Neural crest cell (in vitro differentiated cells): ENCODE measurements at regions not wholly inside any gene's neighbourhood (a gene's known extent, or its start where the extent isn't known, plus 50 kb on each side); places are given as distances from the start of the nearest gene placed in this dataset.

ENCODE experiments used
- DNase-seq: peaks from one replicate; pipeline ENCODE4 v3.0.0; 2021; ENCODE audit warnings: low read depth, mixed read lengths, low spot score
- H3K27ac Mint-ChIP-seq: one replicate; pipeline ENCODE4 v1.8.0; 2021; ENCODE audit warnings: mild to moderate bottlenecking, mixed read lengths; ENCODE audit not compliant: unreplicated experiment
- H3K27me3 Mint-ChIP-seq: 2 replicates; pipeline ENCODE4 v1.8.0; 2021; ENCODE audit warnings: low read depth, mild to moderate bottlenecking, mixed read lengths
- H3K36me3 Mint-ChIP-seq: 2 replicates; pipeline ENCODE4 v1.8.0; 2021; ENCODE audit warnings: low read depth, mild to moderate bottlenecking, mixed read lengths
- H3K4me1 Mint-ChIP-seq: 2 replicates; pipeline ENCODE4 v1.8.0; 2021; ENCODE audit warnings: mixed read lengths
- H3K4me3 Mint-ChIP-seq: one replicate; pipeline ENCODE4 v1.8.0; 2021; ENCODE audit warnings: mild to moderate bottlenecking, mixed read lengths
- H3K9me3 Mint-ChIP-seq: 2 replicates; pipeline ENCODE4 v1.8.0; 2021; ENCODE audit warnings: mixed read lengths
- TF ChIP-seq, protein P1 (sequence below): fragments of 200-600 bp; sonication (generic); conservative IDR thresholded peaks from 2 replicates; pipeline ENCODE4 v1.5.0; 2021; ENCODE audit warnings: antibody characterized with exemption, mild to moderate bottlenecking

DNA sequence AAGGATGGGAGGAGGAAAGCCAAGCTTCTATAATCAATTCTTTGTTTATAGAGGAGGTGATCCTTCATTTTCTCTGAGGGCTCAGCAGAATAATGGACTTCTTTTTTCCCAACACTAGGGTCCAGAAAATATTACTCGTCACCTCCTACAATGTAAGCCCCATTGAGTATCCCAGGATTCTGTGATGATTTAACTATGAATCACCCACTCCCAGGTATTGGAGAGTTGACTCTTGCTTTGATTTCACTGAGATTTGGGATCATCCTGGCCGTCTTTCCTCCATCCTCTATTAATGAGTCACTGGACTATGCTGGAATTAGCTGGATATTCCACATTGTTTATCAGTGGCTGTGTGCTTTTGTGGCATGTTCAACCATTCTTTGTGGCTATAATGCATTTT, 452.0 kb downstream of the NPIPA7 start:
- TF ChIP-seq, protein P1, sequence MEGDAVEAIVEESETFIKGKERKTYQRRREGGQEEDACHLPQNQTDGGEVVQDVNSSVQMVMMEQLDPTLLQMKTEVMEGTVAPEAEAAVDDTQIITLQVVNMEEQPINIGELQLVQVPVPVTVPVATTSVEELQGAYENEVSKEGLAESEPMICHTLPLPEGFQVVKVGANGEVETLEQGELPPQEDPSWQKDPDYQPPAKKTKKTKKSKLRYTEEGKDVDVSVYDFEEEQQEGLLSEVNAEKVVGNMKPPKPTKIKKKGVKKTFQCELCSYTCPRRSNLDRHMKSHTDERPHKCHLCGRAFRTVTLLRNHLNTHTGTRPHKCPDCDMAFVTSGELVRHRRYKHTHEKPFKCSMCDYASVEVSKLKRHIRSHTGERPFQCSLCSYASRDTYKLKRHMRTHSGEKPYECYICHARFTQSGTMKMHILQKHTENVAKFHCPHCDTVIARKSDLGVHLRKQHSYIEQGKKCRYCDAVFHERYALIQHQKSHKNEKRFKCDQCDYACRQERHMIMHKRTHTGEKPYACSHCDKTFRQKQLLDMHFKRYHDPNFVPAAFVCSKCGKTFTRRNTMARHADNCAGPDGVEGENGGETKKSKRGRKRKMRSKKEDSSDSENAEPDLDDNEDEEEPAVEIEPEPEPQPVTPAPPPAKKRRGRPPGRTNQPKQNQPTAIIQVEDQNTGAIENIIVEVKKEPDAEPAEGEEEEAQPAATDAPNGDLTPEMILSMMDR: no peak
- H3K27me3 Mint-ChIP-seq: no peaks in the 10 kb centered on the region
- H3K36me3 Mint-ChIP-seq: peaks cover 2% of the 10 kb centered on the region
- H3K4me3 Mint-ChIP-seq: no peak overlapping the region
- no peak for DNase-seq
- no peak overlapping the region for H3K27ac Mint-ChIP-seq
- peaks cover 13% of the 10 kb centered on the region for H3K9me3 Mint-ChIP-seq
- peaks cover 13% of the 10 kb centered on the region for H3K4me1 Mint-ChIP-seq

DNA sequence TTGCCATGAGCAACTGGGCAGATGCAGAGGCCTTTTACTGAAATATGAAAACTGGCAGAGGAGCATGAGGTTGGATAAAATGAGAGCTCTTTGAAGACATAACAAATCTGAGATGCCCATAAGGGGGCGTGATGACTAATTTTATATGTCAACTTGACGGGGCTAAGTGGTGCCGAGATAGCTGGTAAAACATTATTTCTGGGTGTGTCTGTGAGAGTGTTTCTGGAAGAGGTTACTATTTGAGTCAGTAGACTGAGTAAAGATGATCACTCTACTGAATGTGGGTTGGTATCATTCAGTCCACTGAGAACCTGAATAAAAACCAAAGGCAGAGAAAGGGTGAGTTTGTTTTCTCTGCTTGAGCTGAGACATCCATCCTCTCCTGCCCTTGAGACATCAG, 454.2 kb downstream of the NPIPA7 start:
- Mint-ChIP-seq H3K4me1 (peaks cover 27% of the 10 kb centered on the region), H3K4me3 (no peak overlapping the region), H3K36me3 (peaks cover 2% of the 10 kb centered on the region), H3K27ac (no peak overlapping the region), H3K27me3 (no peaks in the 10 kb centered on the region), H3K9me3 (peaks cover 15% of the 10 kb centered on the region)
- TF ChIP-seq, protein P1: no peak
- DNase-seq: no peak

DNA sequence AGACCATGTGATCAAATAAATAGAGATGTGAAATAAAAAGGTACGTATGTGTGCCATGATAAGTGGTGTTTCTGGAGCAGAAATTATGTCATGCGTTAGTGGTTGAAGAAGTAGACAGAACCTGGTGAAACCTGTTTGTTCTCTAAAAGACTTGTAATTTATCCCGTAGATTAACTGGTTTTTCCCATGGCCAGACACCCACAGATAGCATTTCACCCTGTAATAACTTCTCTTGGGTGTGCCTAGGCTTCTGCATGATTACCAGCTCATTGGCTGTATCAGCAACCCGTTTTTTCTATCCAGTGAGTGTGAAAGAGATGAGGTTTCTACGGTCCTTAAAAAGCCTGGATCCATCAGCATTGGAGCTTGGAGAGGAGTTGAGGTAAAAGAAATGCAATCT, 471.3 kb downstream of the NPIPA7 start:
- peaks cover 4% of the 10 kb centered on the region for H3K9me3 Mint-ChIP-seq
- no peaks in the 10 kb centered on the region for H3K27me3 Mint-ChIP-seq

DNA sequence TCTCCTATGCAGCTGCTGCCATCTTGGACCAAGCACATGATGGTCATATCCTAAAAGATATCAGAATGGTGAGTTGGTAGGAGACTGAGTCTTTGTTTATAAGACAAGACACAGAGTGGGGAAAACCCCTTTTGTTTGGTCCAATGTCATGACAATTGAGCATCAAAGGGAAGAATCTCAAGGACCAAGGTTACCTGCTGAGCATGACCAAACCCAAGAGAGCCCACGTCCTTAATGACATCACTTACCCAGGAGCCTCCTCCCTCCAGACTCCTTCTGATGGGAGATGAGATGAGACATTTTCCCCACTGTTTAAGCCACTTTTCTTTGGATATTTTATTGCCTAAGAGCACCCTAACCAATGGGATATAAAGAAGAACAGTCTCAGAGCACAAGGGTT, 478.1 kb downstream of the NPIPA7 start:
- no peak overlapping the region for H3K27ac Mint-ChIP-seq
- TF ChIP-seq, protein P1: no peak

More for the DNA sequence above, 471.3 kb downstream of the NPIPA7 start:
- TF ChIP-seq, protein P1: no peak
- Mint-ChIP-seq H3K4me3 (no peak overlapping the region), H3K27ac (no peak overlapping the region), H3K36me3 (no peaks in the 10 kb centered on the region), H3K4me1 (no peaks in the 10 kb centered on the region)
- DNase-seq: no peak

DNA sequence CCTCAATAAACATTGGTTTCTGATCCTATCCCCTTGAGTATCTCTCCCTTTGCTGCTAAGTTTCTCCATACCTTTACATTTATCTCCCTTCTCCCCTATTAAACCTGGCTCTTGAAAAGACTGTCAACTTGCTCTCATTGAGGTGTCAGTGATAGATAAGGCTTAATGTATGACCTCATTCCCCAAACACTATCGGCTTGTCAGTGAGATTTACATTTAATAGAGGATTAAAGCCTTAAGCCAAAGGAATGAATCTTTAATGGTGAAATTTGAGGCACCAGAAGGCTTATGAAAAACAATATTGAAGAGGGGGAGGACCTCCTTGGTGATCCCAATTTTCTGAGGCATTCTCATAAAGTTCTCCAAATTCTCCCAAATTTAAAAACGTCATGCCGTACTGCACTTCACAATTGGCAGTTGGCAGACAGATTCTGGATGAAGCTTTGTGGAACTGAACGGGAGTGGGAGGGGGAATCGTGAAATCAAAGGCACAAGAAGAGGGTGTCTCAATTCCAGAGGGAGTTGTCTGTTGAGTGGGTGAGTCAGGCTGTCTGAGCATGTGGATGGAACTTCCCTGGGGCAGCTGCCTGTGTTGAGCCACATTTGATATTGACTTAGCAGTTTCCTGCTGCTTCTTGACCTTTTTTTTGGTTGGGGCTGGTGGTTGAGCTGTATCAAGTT, 478.8 kb downstream of the NPIPA7 start:
- Mint-ChIP-seq H3K9me3 (peaks cover 2% of the 10 kb centered on the region), H3K27ac (no peak overlapping the region), H3K27me3 (peaks cover 7% of the 10 kb centered on the region), H3K4me3 (no peak overlapping the region), H3K4me1 (peaks cover 5% of the 10 kb centered on the region), H3K36me3 (no peaks in the 10 kb centered on the region)
- no peak for DNase-seq
- TF ChIP-seq, protein P1: no peak

More for the DNA sequence above, 478.1 kb downstream of the NPIPA7 start:
- Mint-ChIP-seq H3K4me1 (no peaks in the 10 kb centered on the region), H3K27me3 (peaks cover 7% of the 10 kb centered on the region), H3K9me3 (peaks cover 2% of the 10 kb centered on the region), H3K4me3 (no peak overlapping the region), H3K36me3 (no peaks in the 10 kb centered on the region)
- DNase-seq: no peak
